ENCODE measurements at regions not wholly inside any gene's neighbourhood (a gene's known extent, or its start where the extent isn't known, plus 50 kb on each side); places are given as distances from the start of the nearest gene placed in this dataset.

DNA sequence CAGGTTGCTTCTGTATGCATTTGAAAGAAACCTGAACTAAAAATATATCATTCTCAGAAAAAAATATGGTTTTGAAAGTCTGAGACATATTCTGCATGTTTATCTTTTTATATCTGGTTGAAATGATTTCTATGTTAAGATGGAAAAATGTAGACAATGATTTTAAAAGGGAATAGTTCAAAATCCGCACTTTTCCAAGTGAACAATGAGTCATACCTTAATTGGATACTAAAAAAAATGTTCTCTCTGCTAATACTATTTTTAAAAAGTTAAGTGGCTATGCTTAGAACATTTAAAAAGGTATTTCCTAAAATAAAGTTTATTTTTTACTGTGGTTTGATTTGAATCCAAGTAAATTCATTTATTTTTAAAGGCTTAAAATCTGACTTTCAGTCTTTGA is 801.4 kb downstream of the SLITRK6 start:
- BruUV-seq (replicated peaks), result no TSS peak

More for the DNA sequence above, 801.4 kb downstream of the SLITRK6 start:
- Histone ChIP-seq H3K4ac (ENCODE audit: low read depth, low read length) (no peak overlapping the region), H3K18ac (ENCODE audit: low read depth, low read length) (no peak overlapping the region), H3K9ac (ENCODE audit: low read depth, low read length) (no peak overlapping the region), H3K36me3 (ENCODE audit: control insufficient read depth, insufficient read depth, low read length) (no peaks in the 10 kb centered on the region), H3K4me3 (ENCODE audit: insufficient read depth, low read depth, low read length) (no peak overlapping the region), H2BK20ac (ENCODE audit: low read depth, low read length) (no peak overlapping the region), H2AK5ac (ENCODE audit: low read depth, low read length) (no peak overlapping the region), H3K27ac (ENCODE audit: insufficient read depth, low read length) (no peak overlapping the region), H3K4me2 (ENCODE audit: low read depth, low read length) (no peak overlapping the region), H4K5ac (ENCODE audit: low read depth, low read length) (no peak overlapping the region), H3K9me1 (ENCODE audit: insufficient read depth, low read length) (no peaks in the 10 kb centered on the region), H3K9me3 (ENCODE audit: control insufficient read depth, insufficient read depth, low read length) (no peaks in the 10 kb centered on the region), H2AFZ (replicated peaks; ENCODE audit: low read length, poor library complexity) (no peak overlapping the region), H3K4me1 (ENCODE audit: control insufficient read depth, insufficient read depth, low read length) (no peaks in the 10 kb centered on the region), H2AK9ac (replicated peaks; ENCODE audit: low read depth, low read length, poor library complexity) (no peak overlapping the region), H4K91ac (ENCODE audit: insufficient read depth, low read depth, low read length) (no peak overlapping the region), H3K79me1 (ENCODE audit: low read depth in 1 of 2, low read length in 2 of 2) (no peaks in the 10 kb centered on the region), H3K23ac (ENCODE audit: low read depth, low read length) (no peak overlapping the region), H3K56ac (ENCODE audit: extremely low read depth, insufficient read depth, low read length) (no peak overlapping the region; the same call in 1 of the 2 replicates), H2BK15ac (ENCODE audit: low read depth, low read length) (no peak overlapping the region), H2BK120ac (ENCODE audit: low read depth, low read length) (no peak overlapping the region), H3K27me3 (ENCODE audit: control insufficient read depth, insufficient read depth, low read length) (no peaks in the 10 kb centered on the region), H2BK5ac (ENCODE audit: low read depth, low read length, poor library complexity, severe bottlenecking) (no peak overlapping the region), H4K8ac (ENCODE audit: low read depth in 2 of 2, low read length in 2 of 2) (no peak overlapping the region), H3K14ac (replicated peaks; ENCODE audit: low read depth, low read length) (no peak overlapping the region), H4K20me1 (ENCODE audit: insufficient read depth, low read length) (no peaks in the 10 kb centered on the region)
- WGBS, 2 experiments (ENCODE audit: extremely low coverage in 2 of 2, insufficient read length in 1 of 2), result no CpG with 5 or more reads among the region's 1 CpG
- intact Hi-C loops (cut with micrococcal nuclease) (no loop called here), dilution Hi-C loops (cut with HindIII; ENCODE audit: low sequenced_read_pairs, unreplicated experiment) (no loop called here), in situ Hi-C loops (cut with MboI; ENCODE audit: low sequenced_read_pairs) (no loop called here)
- DNase-seq (no peak), ATAC-seq (ENCODE audit: low read depth) (no peak)
- TF ChIP-seq, protein P1, sequence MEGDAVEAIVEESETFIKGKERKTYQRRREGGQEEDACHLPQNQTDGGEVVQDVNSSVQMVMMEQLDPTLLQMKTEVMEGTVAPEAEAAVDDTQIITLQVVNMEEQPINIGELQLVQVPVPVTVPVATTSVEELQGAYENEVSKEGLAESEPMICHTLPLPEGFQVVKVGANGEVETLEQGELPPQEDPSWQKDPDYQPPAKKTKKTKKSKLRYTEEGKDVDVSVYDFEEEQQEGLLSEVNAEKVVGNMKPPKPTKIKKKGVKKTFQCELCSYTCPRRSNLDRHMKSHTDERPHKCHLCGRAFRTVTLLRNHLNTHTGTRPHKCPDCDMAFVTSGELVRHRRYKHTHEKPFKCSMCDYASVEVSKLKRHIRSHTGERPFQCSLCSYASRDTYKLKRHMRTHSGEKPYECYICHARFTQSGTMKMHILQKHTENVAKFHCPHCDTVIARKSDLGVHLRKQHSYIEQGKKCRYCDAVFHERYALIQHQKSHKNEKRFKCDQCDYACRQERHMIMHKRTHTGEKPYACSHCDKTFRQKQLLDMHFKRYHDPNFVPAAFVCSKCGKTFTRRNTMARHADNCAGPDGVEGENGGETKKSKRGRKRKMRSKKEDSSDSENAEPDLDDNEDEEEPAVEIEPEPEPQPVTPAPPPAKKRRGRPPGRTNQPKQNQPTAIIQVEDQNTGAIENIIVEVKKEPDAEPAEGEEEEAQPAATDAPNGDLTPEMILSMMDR (conservative IDR thresholded peaks at IDR 0.05; ENCODE audit: low read depth, low read length), result no peak
- TF ChIP-seq RAD21 (IDR thresholded peaks at IDR 0.05; ENCODE audit: low read length) (no peak), FOS (IDR thresholded peaks at IDR 0.05; ENCODE audit: low read depth, low read length) (no peak), BHLHE40 (IDR thresholded peaks at IDR 0.05; ENCODE audit: low read depth, low read length) (no peak), POLR2A (IDR thresholded peaks at IDR 0.05; ENCODE audit: low read depth, low read length) (no peak), RFX5 (IDR thresholded peaks at IDR 0.05; ENCODE audit: low read depth, low read length) (no peak), NFE2L2 (IDR thresholded peaks at IDR 0.05; ENCODE audit: low read depth, low read length) (no peak), MXI1 (IDR thresholded peaks at IDR 0.05; ENCODE audit: borderline replicate concordance, low read depth, low read length) (no peak), MAZ (IDR thresholded peaks at IDR 0.05; ENCODE audit: borderline replicate concordance, low read depth, low read length) (no peak), CEBPB (IDR thresholded peaks at IDR 0.05; ENCODE audit: low read depth, low read length) (no peak), SMC3 (IDR thresholded peaks at IDR 0.05; ENCODE audit: low read depth, low read length) (no peak), MAFK (IDR thresholded peaks at IDR 0.05; ENCODE audit: low read depth, low read length) (no peak), CHD1 (IDR thresholded peaks at IDR 0.05; ENCODE audit: low read depth, low read length) (no peak), RCOR1 (IDR thresholded peaks at IDR 0.05; ENCODE audit: insufficient replicate concordance, low read length) (no peak)
- TF ChIP-seq, protein P2, sequence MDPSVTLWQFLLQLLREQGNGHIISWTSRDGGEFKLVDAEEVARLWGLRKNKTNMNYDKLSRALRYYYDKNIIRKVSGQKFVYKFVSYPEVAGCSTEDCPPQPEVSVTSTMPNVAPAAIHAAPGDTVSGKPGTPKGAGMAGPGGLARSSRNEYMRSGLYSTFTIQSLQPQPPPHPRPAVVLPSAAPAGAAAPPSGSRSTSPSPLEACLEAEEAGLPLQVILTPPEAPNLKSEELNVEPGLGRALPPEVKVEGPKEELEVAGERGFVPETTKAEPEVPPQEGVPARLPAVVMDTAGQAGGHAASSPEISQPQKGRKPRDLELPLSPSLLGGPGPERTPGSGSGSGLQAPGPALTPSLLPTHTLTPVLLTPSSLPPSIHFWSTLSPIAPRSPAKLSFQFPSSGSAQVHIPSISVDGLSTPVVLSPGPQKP (IDR thresholded peaks at IDR 0.05; ENCODE audit: borderline replicate concordance, low read depth, low read length), result no peak
- TF ChIP-seq, protein P3, sequence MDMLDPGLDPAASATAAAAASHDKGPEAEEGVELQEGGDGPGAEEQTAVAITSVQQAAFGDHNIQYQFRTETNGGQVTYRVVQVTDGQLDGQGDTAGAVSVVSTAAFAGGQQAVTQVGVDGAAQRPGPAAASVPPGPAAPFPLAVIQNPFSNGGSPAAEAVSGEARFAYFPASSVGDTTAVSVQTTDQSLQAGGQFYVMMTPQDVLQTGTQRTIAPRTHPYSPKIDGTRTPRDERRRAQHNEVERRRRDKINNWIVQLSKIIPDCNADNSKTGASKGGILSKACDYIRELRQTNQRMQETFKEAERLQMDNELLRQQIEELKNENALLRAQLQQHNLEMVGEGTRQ (IDR thresholded peaks at IDR 0.05; ENCODE audit: low read depth, low read length), result no peak
- ChIA-PET POLR2A (ENCODE audit: unreplicated experiment) (no interaction called here), CTCF (no interaction called here)

Data from IMR-90 (cell line).